ENCODE measurements at regions not wholly inside any gene's neighbourhood (a gene's known extent, or its start where the extent isn't known, plus 50 kb on each side); places are given as distances from the start of the nearest gene placed in this dataset.

GRCh38 chr11:112477581-112478317 is 217.1 kb upstream of the PLET1 start:
- H3K4me3 ChIP-seq (ENCODE audit: low read depth, low read length): no peak overlapping the region
- no peaks in the 10 kb centered on the region for H3K27me3 ChIP-seq (ENCODE audit: control insufficient read depth, insufficient read depth, low read length)
- DNase-seq (ENCODE audit: low read depth): no peak
- TF ChIP-seq CTCF (IDR thresholded peaks at IDR 0.05; ENCODE audit: insufficient read depth, low read length, poor library complexity, severe bottlenecking): no peak
- no peaks in the 10 kb centered on the region for H3K36me3 ChIP-seq (ENCODE audit: control insufficient read depth, insufficient read depth, low read length)

- TF ChIP-seq CTCF (IDR thresholded peaks at IDR 0.05; ENCODE audit: insufficient read depth, low read length, poor library complexity, severe bottlenecking): no peak
- Histone ChIP-seq H3K4me3 (ENCODE audit: low read depth, low read length) (no peak overlapping the region), H3K36me3 (ENCODE audit: control insufficient read depth, insufficient read depth, low read length) (no peaks in the 10 kb centered on the region), H3K27me3 (ENCODE audit: control insufficient read depth, insufficient read depth, low read length) (no peaks in the 10 kb centered on the region)
- DNase-seq (ENCODE audit: low read depth): no peak
Measured at GRCh38 chr11:112478806-112479205, 218.1 kb upstream of the PLET1 start.

- Histone ChIP-seq H3K27me3 (ENCODE audit: control insufficient read depth, insufficient read depth, low read length) (no peaks in the 10 kb centered on the region), H3K36me3 (ENCODE audit: control insufficient read depth, insufficient read depth, low read length) (no peaks in the 10 kb centered on the region), H3K4me3 (ENCODE audit: low read depth, low read length) (no peak overlapping the region)
- DNase-seq (ENCODE audit: low read depth): no peak
- TF ChIP-seq CTCF (IDR thresholded peaks at IDR 0.05; ENCODE audit: insufficient read depth, low read length, poor library complexity, severe bottlenecking): no peak
Measured at GRCh38 chr11:112481431-112481830, 220.8 kb upstream of the PLET1 start.

- Histone ChIP-seq H3K4me3 (ENCODE audit: low read depth, low read length) (no peak overlapping the region), H3K27me3 (ENCODE audit: control insufficient read depth, insufficient read depth, low read length) (no peaks in the 10 kb centered on the region), H3K36me3 (ENCODE audit: control insufficient read depth, insufficient read depth, low read length) (no peaks in the 10 kb centered on the region)
- no peak for TF ChIP-seq CTCF (IDR thresholded peaks at IDR 0.05; ENCODE audit: insufficient read depth, low read length, poor library complexity, severe bottlenecking)
- no peak for DNase-seq (ENCODE audit: low read depth)
Measured at GRCh38 chr11:112481893-112482292, 221.2 kb upstream of the PLET1 start.

GRCh38 chr11:112485280-112485679 is 224.6 kb upstream of the PLET1 start:
- no peak for TF ChIP-seq CTCF (IDR thresholded peaks at IDR 0.05; ENCODE audit: insufficient read depth, low read length, poor library complexity, severe bottlenecking)
- DNase-seq (ENCODE audit: low read depth): no peak
- Histone ChIP-seq H3K27me3 (ENCODE audit: control insufficient read depth, insufficient read depth, low read length) (no peaks in the 10 kb centered on the region), H3K36me3 (ENCODE audit: control insufficient read depth, insufficient read depth, low read length) (no peaks in the 10 kb centered on the region), H3K4me3 (ENCODE audit: low read depth, low read length) (no peak overlapping the region)

- no peaks in the 10 kb centered on the region for H3K36me3 ChIP-seq (ENCODE audit: control insufficient read depth, insufficient read depth, low read length)
- no peak for DNase-seq (ENCODE audit: low read depth)
- H3K4me3 ChIP-seq (ENCODE audit: low read depth, low read length): no peak overlapping the region
- no peak for TF ChIP-seq CTCF (IDR thresholded peaks at IDR 0.05; ENCODE audit: insufficient read depth, low read length, poor library complexity, severe bottlenecking)
- no peaks in the 10 kb centered on the region for H3K27me3 ChIP-seq (ENCODE audit: control insufficient read depth, insufficient read depth, low read length)
Measured at GRCh38 chr11:112497826-112498225, 237.2 kb upstream of the PLET1 start.
